ENCODE measurements at regions not wholly inside any gene's neighbourhood (a gene's known extent, or its start where the extent isn't known, plus 50 kb on each side); places are given as distances from the start of the nearest gene placed in this dataset.
"Not testable (repeated sequence)": the region's sequence is repeated elsewhere in the genome, so short reads cannot be mapped to it uniquely, and the experiment has no call there.

GRCh38 chr10:27344568-27345454 is 104.2 kb upstream of the ACBD5 start:
- DNase-seq = no peak

GRCh38 chr10:27341001-27341400 is 100.4 kb upstream of the ACBD5 start:
- DNase-seq = no peak

- not testable (repeated sequence) for DNase-seq
These were observed 94.6 kb upstream of the ACBD5 start for GRCh38 chr10:27335246-27335645.

GRCh38 chr10:27330074-27330473 is 89.5 kb upstream of the ACBD5 start:
- no peak for DNase-seq

- no peak for DNase-seq
These were observed 88.3 kb upstream of the ACBD5 start for GRCh38 chr10:27328946-27329345.

- DNase-seq = not testable (repeated sequence)
These were observed 86.2 kb upstream of the ACBD5 start for GRCh38 chr10:27326748-27327147.

GRCh38 chr10:27319752-27320431 is 79.3 kb upstream of the ACBD5 start:
- peak; percentile 19 to 23 for DNase-seq

- DNase-seq = not testable (repeated sequence)
These were observed 78.5 kb upstream of the ACBD5 start for GRCh38 chr10:27319139-27319538.

GRCh38 chr10:27315082-27315481 is 74.5 kb upstream of the ACBD5 start:
- not testable (repeated sequence) for DNase-seq

GRCh38 chr10:27313586-27313985 is 73.0 kb upstream of the ACBD5 start:
- DNase-seq = not testable (repeated sequence)

GRCh38 chr10:27312854-27313253 is 72.3 kb upstream of the ACBD5 start:
- DNase-seq = no peak

- not testable (repeated sequence) for DNase-seq
These were observed 71.2 kb upstream of the ACBD5 start for GRCh38 chr10:27311809-27312208.

GRCh38 chr10:27298522-27298850 is 57.9 kb upstream of the ACBD5 start:
- not testable (repeated sequence) for DNase-seq

- DNase-seq = no peak
These were observed 57.4 kb upstream of the ACBD5 start for GRCh38 chr10:27297844-27298521.

- DNase-seq = not testable (repeated sequence)
These were observed 55.7 kb upstream of the ACBD5 start for GRCh38 chr10:27296285-27296684.

- DNase-seq = not testable (repeated sequence)
These were observed 50.8 kb upstream of the ACBD5 start for GRCh38 chr10:27291253-27291895.

Data from stimulated activated CD4-positive, alpha-beta T cell treated with anti-CD3 and anti-CD28 coated beads, Interleukin-4, amount 100 ng/mL, for 4 hours (primary cell).